Bronchial epithelial cell (primary cell): ENCODE measurements at regions not wholly inside any gene's neighbourhood (a gene's known extent, or its start where the extent isn't known, plus 50 kb on each side); places are given as distances from the start of the nearest gene placed in this dataset.

ENCODE experiments used
- DNase-seq: peaks from one replicate; pipeline ENCODE4 v3.0.0-alpha.2; 2010; ENCODE audit warnings: low read depth
- FAIRE-seq: peaks from 2 replicates; lab custom pipeline; 2011; peaks lifted over from hg19 to GRCh38; lab: Jason Lieb, UNC
- H3K27me3 ChIP-seq: 2 replicates; pipeline ENCODE4 v1.5.1; 2011; ENCODE audit warnings: low read length; ENCODE audit not compliant: control insufficient read depth, insufficient read depth
- H3K36me3 ChIP-seq: 2 replicates; pipeline ENCODE4 v1.5.1; 2011; ENCODE audit warnings: low read length; ENCODE audit not compliant: control insufficient read depth, insufficient read depth
- H3K4me3 ChIP-seq: 2 replicates; pipeline ENCODE4 v1.5.1; 2011; ENCODE audit warnings: mild to moderate bottlenecking, low read depth, low read length, control low read depth
- CTCF ChIP-seq: IDR thresholded peaks from 2 replicates; pipeline ENCODE4 v1.5.1; 2011; ENCODE audit warnings: mild to moderate bottlenecking, moderate library complexity, low read length, control low read depth, inconsistent platforms; ENCODE audit not compliant: insufficient read depth, severe bottlenecking

GRCh38 chr1:29974316-29974724, 738.0 kb downstream of the PTPRU start:
- DNase-seq (peak; percentile 94), FAIRE-seq (peak; percentile 97)
- TF ChIP-seq CTCF: no peak
- Histone ChIP-seq H3K36me3 (no peaks in the 10 kb centered on the region), H3K27me3 (no peaks in the 10 kb centered on the region), H3K4me3 (no peak overlapping the region)

- no peak for FAIRE-seq
Observed at GRCh38 chr1:29973406-29973805, 737.1 kb downstream of the PTPRU start.

GRCh38 chr1:29972421-29973053, 736.2 kb downstream of the PTPRU start:
- DNase-seq (no peak), FAIRE-seq (peak; percentile 18)
- no peak overlapping the region for H3K4me3 ChIP-seq
- no peaks in the 10 kb centered on the region for H3K36me3 ChIP-seq
- no peak for TF ChIP-seq CTCF
- H3K27me3 ChIP-seq: no peaks in the 10 kb centered on the region

More at GRCh38 chr1:29973406-29973805, 737.1 kb downstream of the PTPRU start:
- H3K27me3 ChIP-seq: no peaks in the 10 kb centered on the region
- no peaks in the 10 kb centered on the region for H3K36me3 ChIP-seq
- DNase-seq: no peak
- H3K4me3 ChIP-seq: no peak overlapping the region
- no peak for TF ChIP-seq CTCF

GRCh38 chr1:29971703-29972102, 735.4 kb downstream of the PTPRU start:
- DNase-seq (no peak), FAIRE-seq (no peak)
- peaks cover 3% of the 10 kb centered on the region for H3K27me3 ChIP-seq
- TF ChIP-seq CTCF: no peak
- H3K4me3 ChIP-seq: no peak overlapping the region
- no peaks in the 10 kb centered on the region for H3K36me3 ChIP-seq

GRCh38 chr1:29970747-29971325, 734.5 kb downstream of the PTPRU start:
- Histone ChIP-seq H3K27me3 (peaks cover 5% of the 10 kb centered on the region), H3K36me3 (no peaks in the 10 kb centered on the region), H3K4me3 (no peak overlapping the region)
- no peak for FAIRE-seq
- TF ChIP-seq CTCF: no peak
- DNase-seq: no peak
